OCI-LY7 (cell line): ENCODE measurements at regions not wholly inside any gene's neighbourhood (a gene's known extent, or its start where the extent isn't known, plus 50 kb on each side); places are given as distances from the start of the nearest gene placed in this dataset.

Source experiments
- CTCF ChIP-seq: fragments of 200-600 bp; sonication (generic); conservative IDR thresholded peaks from 2 replicates; pipeline ENCODE4 v1.5.1; 2014; ENCODE audit warnings: mild to moderate bottlenecking, antibody characterized with exemption, low read length, moderate library complexity, mixed read lengths
- EZH2phosphoT487 ChIP-seq: fragments of 200-600 bp; sonication (generic); IDR thresholded peaks from 2 replicates; pipeline ENCODE4 v1.6.1; 2018; ENCODE audit warnings: low read depth, borderline replicate concordance, mild to moderate bottlenecking, mixed run types, antibody characterized with exemption, low read length, moderate library complexity, mixed read lengths

GRCh38 chr6:108771421-108771820 is 76.8 kb upstream of the ARMC2 start:
- TF ChIP-seq CTCF (no peak), EZH2phosphoT487 (no peak)
